SH-SY5Y (cell line): ENCODE measurements at regions not wholly inside any gene's neighbourhood (a gene's known extent, or its start where the extent isn't known, plus 50 kb on each side); places are given as distances from the start of the nearest gene placed in this dataset.

Experiments
- GATA2 ChIP-seq: IDR thresholded peaks from 2 replicates; pipeline ENCODE4 v1.6.1; 2011; ENCODE audit warnings: mild to moderate bottlenecking, low read depth, low read length
- GATA3 ChIP-seq: IDR thresholded peaks from 2 replicates; pipeline ENCODE4 v1.6.1; 2011; ENCODE audit warnings: low read depth, mild to moderate bottlenecking, low read length, moderate library complexity

GRCh38 chr2:117349687-117350086, 464.8 kb upstream of the DDX18 start:
- TF ChIP-seq GATA3 (no peak), GATA2 (no peak)

DNA sequence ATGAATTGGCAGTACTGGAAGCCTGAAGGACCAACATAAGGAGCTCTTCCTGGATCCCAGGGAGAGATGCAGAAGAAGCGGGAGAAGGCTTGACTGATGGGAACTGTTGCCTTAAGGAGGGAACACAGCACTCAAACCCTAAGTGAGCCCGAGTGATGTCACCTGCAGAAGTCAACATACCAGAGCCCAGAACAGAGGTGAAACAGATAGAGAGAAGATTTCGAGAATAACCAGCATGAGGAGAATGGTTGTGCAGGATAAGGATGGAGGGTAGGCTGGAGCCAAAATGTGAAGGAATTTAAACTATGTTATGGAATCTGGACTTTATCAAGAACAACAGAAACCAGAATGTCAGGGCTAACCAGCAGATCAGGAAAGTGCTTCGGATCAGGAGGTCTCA, 463.1 kb upstream of the DDX18 start:
- TF ChIP-seq GATA2, result no peak

DNA sequence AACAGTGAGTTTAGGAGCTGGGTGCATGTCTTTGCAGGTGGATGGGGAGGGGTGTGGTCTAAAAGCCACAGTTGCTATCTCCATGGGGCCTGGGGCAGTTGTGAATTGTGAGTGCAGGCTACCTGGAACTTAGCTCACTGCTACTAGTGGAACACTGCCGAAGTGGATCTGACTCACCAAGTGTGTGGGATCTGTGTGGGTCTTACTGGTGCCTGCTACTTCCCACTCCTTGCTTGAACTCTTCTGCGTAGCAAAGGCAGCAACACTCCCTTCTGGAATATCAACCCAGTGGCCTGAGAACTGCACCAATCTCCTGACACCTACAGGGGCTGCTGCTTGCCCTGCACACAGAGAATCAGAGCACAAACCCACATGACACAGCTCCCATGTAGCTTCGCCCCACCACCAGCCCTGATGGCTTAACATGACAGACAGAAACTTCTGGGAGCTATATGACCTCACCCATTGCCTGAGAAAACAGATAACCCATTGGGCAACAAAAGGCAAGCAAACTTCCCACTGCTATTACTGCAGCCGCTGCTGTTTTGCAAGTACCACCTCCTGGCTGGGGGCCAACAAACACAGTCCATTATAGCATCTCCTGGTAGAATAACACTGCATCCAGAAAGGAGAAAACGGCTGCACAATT, 455.1 kb upstream of the DDX18 start:
- TF ChIP-seq GATA2 (no peak), GATA3 (no peak)

DNA sequence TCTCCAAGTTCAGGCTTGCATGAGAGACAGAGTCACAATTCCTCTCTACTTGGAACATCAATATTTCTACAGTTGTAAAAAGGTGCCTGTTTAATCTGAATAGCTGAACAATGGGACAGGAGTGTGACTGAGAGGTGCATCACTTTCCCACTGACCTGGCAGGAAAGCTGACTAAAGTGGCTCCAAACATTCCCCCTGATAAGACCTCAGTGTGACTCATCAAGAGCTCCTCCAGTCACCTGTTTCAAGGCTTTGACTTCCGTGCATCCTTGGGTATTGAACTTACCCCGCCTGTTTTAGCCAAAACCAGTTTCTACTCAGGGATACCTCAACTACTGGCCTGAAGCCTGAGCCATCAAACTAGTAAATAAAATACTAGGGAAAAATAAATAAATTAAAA, 453.9 kb upstream of the DDX18 start:
- TF ChIP-seq GATA2 (no peak), GATA3 (no peak)

DNA sequence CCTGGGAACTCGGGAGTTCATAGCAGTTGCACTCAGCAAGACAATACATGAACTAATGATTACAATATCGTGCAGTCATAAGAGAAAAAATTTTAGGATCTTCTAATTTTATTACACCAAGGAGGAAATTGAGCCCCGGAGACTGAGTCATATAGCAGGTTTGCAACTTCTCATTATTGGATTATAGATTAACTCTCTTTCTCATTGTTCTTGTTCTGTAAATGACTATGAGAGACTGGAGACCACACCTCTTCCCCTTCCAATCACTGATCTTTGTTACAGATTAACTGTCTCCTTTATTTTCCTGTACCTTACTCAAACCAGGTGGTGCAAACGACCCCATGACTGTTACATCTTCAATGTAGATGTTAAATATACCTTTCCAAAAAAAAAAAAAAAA, 435.8 kb upstream of the DDX18 start:
- no peak for TF ChIP-seq GATA2

- TF ChIP-seq GATA3 (no peak), GATA2 (no peak)
These were observed 434.6 kb upstream of the DDX18 start for GRCh38 chr2:117379928-117380327.

DNA sequence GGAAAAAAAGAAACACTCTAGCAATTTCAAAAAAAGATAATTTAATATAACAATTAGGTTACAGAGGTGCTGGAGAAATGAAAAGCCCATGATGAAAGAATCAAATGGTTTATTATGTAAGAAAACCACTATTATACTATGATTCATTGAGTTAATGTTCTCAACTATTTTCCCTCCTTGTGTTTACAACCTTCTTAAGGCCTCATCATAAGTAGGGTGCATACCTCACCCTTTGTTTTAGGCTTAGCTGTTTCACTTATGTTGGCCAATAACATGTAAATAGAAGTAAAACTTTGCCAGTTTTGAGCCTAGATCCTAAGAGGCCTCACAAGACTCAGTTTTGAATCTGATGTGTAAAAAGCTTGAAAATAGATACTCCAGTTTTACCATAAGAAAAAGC, 418.3 kb upstream of the DDX18 start:
- TF ChIP-seq GATA3 (no peak), GATA2 (no peak)

DNA sequence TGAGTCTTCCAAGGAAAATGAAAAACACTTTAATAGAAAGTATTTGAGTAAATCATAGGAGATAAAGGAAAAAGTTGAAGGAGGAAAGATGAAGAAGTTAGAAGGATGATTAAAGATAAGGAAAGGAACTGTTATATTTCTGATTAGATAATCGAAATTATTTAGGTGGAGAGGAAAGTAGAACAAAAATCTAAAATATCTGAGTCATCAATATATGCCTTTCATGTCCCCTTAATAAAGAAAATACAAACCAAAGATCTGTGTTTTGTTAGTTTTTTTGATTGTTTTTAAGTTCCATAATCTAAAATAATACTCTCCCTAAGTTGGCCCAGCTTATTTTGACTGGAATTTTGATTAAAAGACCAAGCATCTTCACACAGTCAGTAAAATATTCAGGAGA, 412.9 kb upstream of the DDX18 start:
- TF ChIP-seq GATA3 (no peak), GATA2 (no peak)

DNA sequence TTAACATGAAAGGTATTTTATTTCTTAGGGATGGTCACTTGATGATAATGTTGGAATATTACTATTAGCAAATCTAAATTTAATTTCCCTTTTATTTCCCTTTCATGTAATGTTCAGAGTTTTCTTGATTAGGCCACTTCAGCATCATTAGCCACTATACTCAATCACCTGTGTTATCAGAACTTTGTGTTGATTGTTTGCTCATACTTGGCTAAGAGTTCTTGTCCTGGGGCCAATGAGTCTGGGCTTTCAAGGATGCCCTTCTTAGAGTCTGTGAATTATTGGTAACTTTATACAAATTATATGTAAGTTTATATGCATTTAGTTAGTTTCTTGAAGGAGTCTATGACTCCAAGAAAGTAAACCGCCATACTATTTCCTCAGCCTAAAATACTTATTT, 408.0 kb upstream of the DDX18 start:
- TF ChIP-seq GATA3 (no peak), GATA2 (no peak)

- TF ChIP-seq GATA3, result no peak
- no peak for TF ChIP-seq GATA2
These were observed 406.7 kb upstream of the DDX18 start for GRCh38 chr2:117407746-117408145.

GRCh38 chr2:117409443-117409842, 405.0 kb upstream of the DDX18 start:
- TF ChIP-seq GATA3 (no peak), GATA2 (no peak)

- TF ChIP-seq GATA2 (no peak), GATA3 (no peak)
These were observed 402.5 kb upstream of the DDX18 start for GRCh38 chr2:117411983-117412382.

- no peak for TF ChIP-seq GATA2
- no peak for TF ChIP-seq GATA3
These were observed 381.7 kb upstream of the DDX18 start for GRCh38 chr2:117432746-117433145.

DNA sequence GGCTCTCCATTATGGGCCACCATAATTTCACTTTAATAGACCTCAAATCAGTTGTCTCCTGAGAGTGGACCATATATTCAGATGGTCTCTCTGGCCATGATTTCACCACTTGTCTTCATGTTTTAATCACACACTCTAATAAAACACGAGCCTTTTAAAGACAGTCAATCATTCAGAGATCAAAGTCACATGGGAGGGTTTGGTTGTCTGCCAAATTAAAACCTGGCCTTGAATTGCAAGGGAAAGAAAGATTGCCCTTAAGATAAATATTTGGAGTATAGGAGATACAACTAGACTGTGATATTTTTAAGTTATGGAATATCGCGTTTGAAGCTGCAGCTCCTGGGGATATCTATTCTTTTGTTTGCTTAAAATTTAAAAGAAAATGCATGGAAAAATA, 377.8 kb upstream of the DDX18 start:
- TF ChIP-seq GATA3 (no peak), GATA2 (no peak)

DNA sequence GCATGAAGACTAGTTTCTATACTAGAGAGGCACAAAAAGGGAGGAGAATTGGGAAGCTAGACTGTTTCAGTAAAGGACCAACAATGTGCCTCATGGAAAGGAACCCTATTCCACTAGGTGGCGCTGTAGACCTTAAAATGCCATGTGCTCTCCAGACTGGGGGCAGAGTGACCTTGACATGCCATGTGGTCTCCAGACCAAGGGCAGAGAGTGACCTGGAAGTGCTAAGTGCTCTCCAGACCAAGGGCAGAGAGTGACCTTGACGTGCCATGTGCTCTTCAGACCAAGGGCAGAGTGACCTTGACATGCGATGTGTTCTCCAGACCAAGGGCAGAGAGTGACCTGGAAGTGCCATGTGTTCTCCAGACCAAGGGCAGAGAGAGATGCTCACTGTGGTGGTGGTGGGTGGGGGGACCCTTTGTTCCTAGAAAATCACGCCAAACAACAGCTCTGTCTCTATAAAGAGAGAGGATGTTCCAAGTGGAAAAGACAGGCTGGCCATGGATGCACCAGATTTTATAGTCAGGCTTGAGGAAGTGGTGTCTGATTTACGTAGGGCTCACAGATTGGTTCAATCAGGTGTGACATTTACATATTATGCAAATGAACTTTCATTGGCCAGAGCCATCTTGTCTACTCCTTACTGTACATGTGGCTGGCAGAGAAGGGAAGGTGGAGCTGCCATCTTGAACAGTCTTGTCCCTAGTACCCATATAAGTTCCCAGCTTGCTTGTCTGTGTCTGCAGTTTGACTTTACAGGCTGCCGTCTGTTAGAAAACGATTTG, 344.0 kb upstream of the DDX18 start:
- no peak for TF ChIP-seq GATA2
- TF ChIP-seq GATA3, result no peak

- TF ChIP-seq GATA3 (no peak), GATA2 (no peak)
These were observed 332.9 kb upstream of the DDX18 start for GRCh38 chr2:117481608-117482007.

GRCh38 chr2:117485588-117485987, 328.9 kb upstream of the DDX18 start:
- TF ChIP-seq GATA2 (no peak), GATA3 (no peak)
